ENCODE measurements at regions not wholly inside any gene's neighbourhood (a gene's known extent, or its start where the extent isn't known, plus 50 kb on each side); places are given as distances from the start of the nearest gene placed in this dataset.

- TF ChIP-seq CTCF (IDR thresholded peaks at IDR 0.05; ENCODE audit: poor library complexity) = no peak
- TF ChIP-seq EZH2 (IDR thresholded peaks at IDR 0.05; ENCODE audit: borderline replicate concordance) = no peak
These were observed 61.2 kb upstream of the PDHA2 start for GRCh38 chr4:95778666-95779065.
